Endodermal cell (in vitro differentiated cells): ENCODE measurements at regions not wholly inside any gene's neighbourhood (a gene's known extent, or its start where the extent isn't known, plus 50 kb on each side); places are given as distances from the start of the nearest gene placed in this dataset.

ENCODE experiments used
- DNase-seq: peaks from one replicate; pipeline ENCODE4 v3.0.0-alpha.2; 2017
- H3K27ac ChIP-seq: 2 replicates; pipeline ENCODE4 v1.5.1; 2013; ENCODE audit warnings: mild to moderate bottlenecking, low read depth, low read length, moderate library complexity
- H3K27me3 ChIP-seq: 2 replicates; pipeline ENCODE4 v1.6.1; 2013; ENCODE audit warnings: mild to moderate bottlenecking, low read length, moderate library complexity; ENCODE audit not compliant: insufficient read depth, control insufficient read depth, poor library complexity, severe bottlenecking
- H3K36me3 ChIP-seq: 2 replicates; pipeline ENCODE4 v1.7.0; 2013; ENCODE audit warnings: mild to moderate bottlenecking, low read length, moderate library complexity; ENCODE audit not compliant: control insufficient read depth, insufficient read depth
- H3K4me1 ChIP-seq: one replicate; pipeline ENCODE4 v1.7.0; 2013; ENCODE audit warnings: low read length; ENCODE audit not compliant: control insufficient read depth, insufficient read depth
- H3K4me3 ChIP-seq: 2 replicates; pipeline ENCODE4 v1.5.1; 2013; ENCODE audit warnings: mild to moderate bottlenecking, low read length, moderate library complexity
- H3K9ac ChIP-seq: 2 replicates; pipeline ENCODE4 v1.6.1; 2013; ENCODE audit warnings: mild to moderate bottlenecking, low read length, moderate library complexity; ENCODE audit not compliant: poor library complexity, severe bottlenecking; ENCODE audit errors: extremely low read depth
- H3K9me3 ChIP-seq: 2 replicates; pipeline ENCODE4 v1.6.1; 2013; ENCODE audit warnings: mild to moderate bottlenecking, low read length, moderate library complexity; ENCODE audit not compliant: control insufficient read depth
- H3K27ac Mint-ChIP-seq: 2 replicates; pipeline ENCODE4 v1.8.0; 2020; ENCODE audit warnings: mixed read lengths
- H3K27me3 Mint-ChIP-seq: 2 replicates; pipeline ENCODE4 v1.8.0; 2021; ENCODE audit warnings: mild to moderate bottlenecking, mixed read lengths; ENCODE audit not compliant: insufficient read depth
- H3K36me3 Mint-ChIP-seq: 2 replicates; pipeline ENCODE4 v1.8.0; 2020; ENCODE audit warnings: low read depth, mixed read lengths
- H3K4me1 Mint-ChIP-seq: 2 replicates; pipeline ENCODE4 v1.8.0; 2020; ENCODE audit warnings: mixed read lengths
- H3K4me3 Mint-ChIP-seq: 2 replicates; pipeline ENCODE4 v1.8.0; 2020; ENCODE audit warnings: mild to moderate bottlenecking, moderate library complexity, mixed read lengths
- H3K9me3 Mint-ChIP-seq: 2 replicates; pipeline ENCODE4 v1.8.0; 2020; ENCODE audit warnings: mild to moderate bottlenecking, mixed read lengths
- CTCF ChIP-seq: fragments of 200-600 bp; sonication (generic); conservative IDR thresholded peaks from 2 replicates; pipeline ENCODE4 v1.5.0; 2021; ENCODE audit warnings: antibody characterized with exemption, mild to moderate bottlenecking
- WGBS, 2 experiments: methylation state at CpG; one replicate each; pipeline versions ENCODE4 v1.1.5 to v1.1.7; 2013; ENCODE audit warnings: missing lambda C conversion rate in 2 of 2, mixed read lengths in 1 of 2; ENCODE audit not compliant: insufficient coverage in 1 of 2, insufficient read length in 1 of 2; 5-methylcytosine and 5-hydroxymethylcytosine counted together

DNA sequence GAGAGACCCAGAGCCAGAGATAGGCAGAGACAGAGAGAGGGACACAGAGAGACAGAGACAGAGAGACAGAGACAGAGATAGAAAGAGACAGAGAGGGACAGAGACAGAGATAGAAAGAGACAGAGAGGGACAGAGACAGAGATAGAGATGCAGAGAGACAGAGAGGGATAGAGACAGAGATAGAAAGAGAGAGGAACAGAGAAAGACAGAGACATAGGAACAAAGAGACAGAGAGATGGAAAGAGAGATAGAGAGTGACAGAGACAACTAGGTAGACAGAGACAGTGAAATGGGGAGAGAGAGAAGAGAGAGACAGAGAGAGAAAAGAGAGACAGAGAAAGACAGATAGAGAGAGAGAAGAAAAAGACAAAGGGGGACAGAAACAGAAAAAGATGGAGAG, 165.4 kb upstream of the FOXQ1 start:
- Mint-ChIP-seq H3K4me1 (peaks cover 2% of the 10 kb centered on the region), H3K4me3 (no peak overlapping the region), H3K36me3 (no peaks in the 10 kb centered on the region), H3K27me3 (peaks cover 13% of the 10 kb centered on the region), H3K27ac (no peak overlapping the region), H3K9me3 (no peaks in the 10 kb centered on the region)
- no peak for TF ChIP-seq CTCF
- H3K9me3 ChIP-seq = no peaks in the 10 kb centered on the region
- no peaks in the 10 kb centered on the region for H3K36me3 ChIP-seq
- H3K9ac ChIP-seq = no peak overlapping the region
- DNase-seq = no peak
- no peak overlapping the region for H3K4me3 ChIP-seq
- H3K27me3 ChIP-seq = peaks cover 4% of the 10 kb centered on the region
- H3K4me1 ChIP-seq = no peaks in the 10 kb centered on the region
- H3K27ac ChIP-seq = no peak overlapping the region

- no peak for DNase-seq
- Histone ChIP-seq H3K9ac (no peak overlapping the region), H3K27me3 (peaks cover 4% of the 10 kb centered on the region), H3K4me3 (no peak overlapping the region), H3K9me3 (no peaks in the 10 kb centered on the region), H3K36me3 (no peaks in the 10 kb centered on the region), H3K27ac (no peak overlapping the region), H3K4me1 (no peaks in the 10 kb centered on the region)
- H3K27ac Mint-ChIP-seq = no peak overlapping the region
- H3K36me3 Mint-ChIP-seq = no peaks in the 10 kb centered on the region
- TF ChIP-seq CTCF = no peak
- peaks cover 2% of the 10 kb centered on the region for H3K4me1 Mint-ChIP-seq
- H3K9me3 Mint-ChIP-seq = no peaks in the 10 kb centered on the region
- 80 to 90% methylated on average over 2 to 8 of the region's 8 CpGs for WGBS, 2 experiments
- peaks cover 16% of the 10 kb centered on the region for H3K27me3 Mint-ChIP-seq
- no peak overlapping the region for H3K4me3 Mint-ChIP-seq
Measured at GRCh38 chr6:1145768-1146218, 166.1 kb upstream of the FOXQ1 start.

DNA sequence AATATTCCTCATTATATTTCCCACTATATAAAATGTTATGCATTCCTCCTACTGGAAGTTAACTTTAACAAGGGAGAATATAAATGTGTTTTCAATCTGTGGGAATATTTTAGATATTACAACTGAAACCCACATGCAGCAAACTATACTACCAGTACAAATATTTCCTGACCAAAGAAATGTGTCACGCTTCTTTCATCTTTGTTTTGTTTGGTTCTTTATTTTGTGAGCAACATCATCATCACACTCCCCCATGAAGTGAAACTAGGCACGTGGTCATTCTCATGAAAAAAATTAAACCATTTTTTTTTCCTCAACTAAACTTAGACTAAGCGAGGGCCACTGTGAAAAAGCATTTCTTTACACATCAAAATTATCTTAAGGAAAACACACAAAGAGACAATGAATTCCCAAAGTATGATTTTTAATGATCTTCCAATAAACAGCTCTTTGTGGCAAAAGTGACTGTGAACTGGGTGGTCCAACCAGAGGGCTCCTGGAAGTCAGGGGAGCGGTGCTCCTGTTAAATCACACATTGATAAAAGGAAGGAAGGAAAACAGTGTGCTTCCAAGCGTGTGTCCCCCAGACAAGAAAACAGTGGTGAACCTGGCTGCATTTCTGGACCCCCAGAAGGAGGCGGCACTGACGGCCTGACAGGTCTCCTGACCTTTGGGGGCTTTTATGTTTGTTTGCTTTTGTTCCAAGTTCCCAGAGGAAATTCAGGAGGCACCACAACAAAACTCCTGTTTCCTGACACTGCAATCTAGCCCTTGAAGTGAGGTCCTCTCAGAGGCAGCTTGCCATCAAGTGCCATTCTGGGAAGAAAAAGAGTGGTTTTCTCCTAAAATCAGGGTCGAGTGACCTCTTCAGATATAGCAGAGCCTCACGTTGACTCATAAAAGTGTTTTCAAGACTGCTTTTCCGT, 166.8 kb upstream of the FOXQ1 start:
- TF ChIP-seq CTCF = no peak
- 81 to 88% methylated on average over 8 to 10 of the region's 10 CpGs for WGBS, 2 experiments
- Mint-ChIP-seq H3K27ac (no peak overlapping the region), H3K27me3 (peaks cover 17% of the 10 kb centered on the region), H3K4me1 (peaks cover 2% of the 10 kb centered on the region), H3K9me3 (no peaks in the 10 kb centered on the region), H3K4me3 (no peak overlapping the region), H3K36me3 (no peaks in the 10 kb centered on the region)
- Histone ChIP-seq H3K27ac (no peak overlapping the region), H3K9me3 (no peaks in the 10 kb centered on the region), H3K9ac (no peak overlapping the region), H3K4me3 (no peak overlapping the region), H3K4me1 (no peaks in the 10 kb centered on the region), H3K36me3 (no peaks in the 10 kb centered on the region), H3K27me3 (peaks cover 4% of the 10 kb centered on the region)
- DNase-seq = no peak
